ENCODE measurements at regions not wholly inside any gene's neighbourhood (a gene's known extent, or its start where the extent isn't known, plus 50 kb on each side); places are given as distances from the start of the nearest gene placed in this dataset.
"Not testable (repeated sequence)": the region's sequence is repeated elsewhere in the genome, so short reads cannot be mapped to it uniquely, and the experiment has no call there.

DNA sequence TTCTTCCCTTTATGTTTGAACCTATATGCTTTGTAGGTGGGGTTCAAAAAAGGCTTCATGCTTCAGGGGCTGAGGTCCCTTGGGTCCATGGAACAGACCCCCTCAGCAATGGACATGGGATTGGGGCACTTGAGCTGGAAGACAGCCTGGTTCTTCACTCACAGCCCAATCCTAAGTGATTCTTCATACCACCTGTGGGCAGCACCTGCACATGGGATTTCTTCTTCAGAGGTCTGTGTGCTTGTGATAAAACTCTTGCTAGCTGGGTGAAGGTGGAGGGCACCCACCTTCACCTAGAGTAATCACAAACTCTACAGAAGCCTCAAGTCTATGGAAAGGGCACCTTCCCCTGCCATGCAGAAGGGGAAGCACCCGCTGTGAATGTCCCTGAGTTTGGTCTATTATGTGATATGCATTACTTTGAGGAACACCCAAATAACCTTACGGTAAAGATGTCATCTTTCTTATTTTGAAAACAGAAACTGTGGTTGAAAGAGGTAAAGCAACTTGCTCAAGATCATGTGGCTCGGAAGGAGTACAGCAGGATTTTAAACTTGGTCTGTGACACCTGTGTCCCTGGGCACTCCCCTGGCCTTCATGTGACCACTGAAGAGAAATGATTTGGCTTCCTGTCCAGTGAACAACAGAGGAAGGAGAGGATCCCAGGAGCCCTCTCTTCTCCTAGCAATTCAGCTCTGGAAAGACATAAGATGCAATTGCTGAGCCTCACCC, 469.5 kb upstream of the ZMIZ1 start:
- Mint-ChIP-seq H3K36me3 (no peaks in the 10 kb centered on the region), H3K27me3 (peaks cover 10 to 48% (median 19%) of the 10 kb centered on the region in 3 donors), H3K4me3 (no peak overlapping the region), H3K9me3 (no peaks in the 10 kb centered on the region), H3K27ac (no peak overlapping the region), H3K4me1 (no peaks in the 10 kb centered on the region)
- no peak for ATAC-seq (ENCODE audit: low read depth in 2 of 2)
- no peak for DNase-seq

DNA sequence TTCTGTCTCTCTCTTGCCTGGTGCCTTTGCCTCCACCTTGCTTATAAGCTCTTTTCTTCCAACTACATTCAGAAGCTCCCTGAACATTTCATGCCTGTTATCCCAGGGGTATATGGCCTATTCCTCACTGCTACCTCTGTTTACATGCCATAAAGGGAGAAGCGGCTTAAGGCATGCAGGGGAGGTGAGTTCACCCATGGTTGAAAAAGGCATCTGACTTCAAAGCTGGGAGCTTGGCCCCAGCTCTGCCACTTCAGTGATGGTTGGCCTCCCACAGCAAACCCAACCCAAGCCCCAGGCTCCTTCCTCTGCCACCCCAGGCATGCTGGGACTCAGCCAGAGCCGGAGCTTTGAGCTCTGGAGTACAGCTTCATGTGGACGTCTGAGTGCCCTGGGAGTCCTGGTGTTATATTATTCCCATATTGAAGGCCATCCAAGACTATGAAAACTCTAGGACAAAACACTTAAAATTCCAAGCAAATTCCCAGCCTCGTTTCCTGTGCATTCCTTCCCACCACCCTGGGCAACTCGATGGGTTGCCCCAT, 468.6 kb upstream of the ZMIZ1 start:
- no peak overlapping the region for H3K27ac Mint-ChIP-seq
- H3K36me3 Mint-ChIP-seq = no peaks in the 10 kb centered on the region
- peaks cover 10 to 43% (median 25%) of the 10 kb centered on the region in 3 donors for H3K27me3 Mint-ChIP-seq
- no peak overlapping the region for H3K4me3 Mint-ChIP-seq
- no peaks in the 10 kb centered on the region for H3K4me1 Mint-ChIP-seq
- no peak for ATAC-seq (ENCODE audit: low read depth in 2 of 2)
- no peaks in the 10 kb centered on the region for H3K9me3 Mint-ChIP-seq
- no peak for DNase-seq

DNA sequence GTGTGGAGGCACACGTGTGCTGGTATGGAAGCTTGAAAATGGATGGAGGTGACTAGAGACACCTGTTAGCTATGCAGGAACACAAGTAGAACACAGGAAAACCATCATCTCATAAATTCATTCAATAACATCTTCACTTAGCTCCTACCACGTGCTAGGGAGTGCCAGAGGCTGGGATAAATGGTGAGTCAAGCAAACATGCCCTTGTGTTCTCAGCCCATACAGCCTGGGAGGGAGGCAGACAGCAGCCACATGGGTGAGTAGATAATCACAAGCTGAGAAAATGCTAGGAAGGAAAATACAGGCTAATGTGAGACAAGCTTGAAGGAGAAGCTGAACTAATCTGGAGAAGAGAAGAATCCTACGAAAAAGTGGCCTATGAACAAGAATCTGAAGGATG, 468.0 kb upstream of the ZMIZ1 start:
- Mint-ChIP-seq H3K36me3 (no peaks in the 10 kb centered on the region), H3K27me3 (peaks cover 10 to 37% (median 25%) of the 10 kb centered on the region in 3 donors), H3K4me3 (no peak overlapping the region), H3K4me1 (no peaks in the 10 kb centered on the region), H3K9me3 (no peaks in the 10 kb centered on the region), H3K27ac (peak overlapping the region in 1 of 6 donors; percentile 45)
- no peak for DNase-seq
- ATAC-seq (ENCODE audit: low read depth in 2 of 2) = no peak

DNA sequence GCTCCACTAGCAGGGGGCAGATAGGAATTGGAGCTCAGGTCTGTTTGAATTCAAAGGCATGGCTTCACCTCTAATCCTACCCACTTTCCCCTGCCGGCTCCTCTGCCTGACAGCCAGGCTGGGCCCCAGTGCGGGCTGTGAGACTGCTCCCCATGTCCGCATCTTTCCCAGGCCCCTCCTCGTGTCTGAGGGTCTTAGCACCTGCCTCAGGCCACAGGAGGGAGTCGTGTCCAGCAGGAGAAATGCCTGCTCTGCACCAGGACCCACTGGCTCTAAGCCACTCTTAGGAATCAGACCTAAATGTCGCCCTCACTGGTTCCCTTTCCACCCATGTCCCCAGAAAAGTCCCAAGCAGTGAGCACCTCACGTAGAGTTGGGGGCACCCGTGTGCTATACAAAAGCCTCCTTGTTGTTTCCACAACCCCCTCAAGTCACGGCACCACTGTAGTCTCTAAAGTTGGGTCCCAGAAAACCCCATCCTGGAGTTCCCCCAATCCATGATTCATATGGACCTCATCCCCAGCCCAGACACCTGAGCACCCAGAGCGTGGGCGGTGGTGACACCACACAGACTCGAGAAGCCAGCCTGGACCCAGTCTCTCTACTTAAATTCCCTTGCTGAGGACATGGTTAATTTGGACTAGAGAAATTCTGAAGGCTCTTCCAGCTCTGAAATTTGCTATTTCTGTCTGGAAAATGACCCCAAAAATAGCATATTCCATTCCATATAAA, 466.4 kb upstream of the ZMIZ1 start:
- Mint-ChIP-seq H3K36me3 (no peaks in the 10 kb centered on the region), H3K4me3 (no peak overlapping the region), H3K27ac (no peak overlapping the region), H3K4me1 (no peaks in the 10 kb centered on the region), H3K9me3 (peaks cover 0 to 4% (median 0%) of the 10 kb centered on the region in 7 donors), H3K27me3 (peaks cover 10 to 33% (median 25%) of the 10 kb centered on the region in 3 donors)
- DNase-seq (no peak), ATAC-seq (ENCODE audit: low read depth in 2 of 2) (no peak)

DNA sequence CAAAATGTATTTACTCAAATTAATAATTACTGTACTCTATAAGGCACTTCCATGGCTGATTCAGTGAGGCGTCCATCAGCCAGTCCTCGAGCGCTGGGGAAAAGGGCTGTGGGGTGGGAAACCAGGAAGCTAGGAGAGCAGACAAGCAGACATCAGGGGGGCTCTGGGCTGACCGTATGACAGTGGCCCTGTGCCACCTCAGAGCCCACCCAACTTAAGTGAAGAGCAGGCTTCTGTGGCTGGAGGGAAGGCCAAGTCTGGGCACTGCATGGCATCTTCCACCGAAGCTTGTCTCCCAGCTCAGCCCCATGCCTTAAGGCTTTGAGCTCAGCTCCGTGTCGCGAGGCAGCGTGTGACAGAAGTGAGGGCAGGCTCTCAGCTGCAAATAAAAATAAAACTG, 464.5 kb upstream of the ZMIZ1 start:
- ATAC-seq (ENCODE audit: low read depth in 2 of 2) (no peak), DNase-seq (no peak)
- Mint-ChIP-seq H3K27me3 (peaks cover 6 to 25% (median 14%) of the 10 kb centered on the region in 3 donors), H3K36me3 (no peaks in the 10 kb centered on the region), H3K4me1 (no peaks in the 10 kb centered on the region), H3K9me3 (peaks cover 0 to 15% (median 6%) of the 10 kb centered on the region in 7 donors), H3K4me3 (no peak overlapping the region), H3K27ac (no peak overlapping the region)

DNA sequence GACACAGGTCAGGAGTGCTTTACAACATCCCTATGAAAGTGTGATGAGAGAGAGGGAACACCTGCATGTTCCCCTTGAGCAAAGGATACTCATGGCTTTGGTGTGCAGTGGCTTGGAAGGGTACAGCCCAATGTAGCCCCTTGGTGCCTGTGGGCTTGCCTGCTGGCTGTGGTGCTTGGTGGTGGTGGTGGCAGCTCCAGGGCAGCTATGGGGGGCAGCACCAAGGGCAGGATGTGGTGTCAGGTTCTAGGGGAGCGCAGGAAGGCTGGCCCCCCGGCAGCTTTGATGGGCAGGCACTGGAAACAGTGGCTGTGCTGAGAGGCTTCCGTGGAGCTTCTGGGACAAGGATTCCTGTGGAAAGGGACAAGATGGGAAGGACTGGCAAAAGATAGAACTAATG, 464.0 kb upstream of the ZMIZ1 start:
- H3K9me3 Mint-ChIP-seq = peaks cover 0 to 19% (median 9%) of the 10 kb centered on the region in 7 donors
- ATAC-seq (ENCODE audit: low read depth in 2 of 2) (no peak), DNase-seq (no peak)
- no peak overlapping the region for H3K4me3 Mint-ChIP-seq
- H3K4me1 Mint-ChIP-seq = no peaks in the 10 kb centered on the region
- peaks cover 0 to 1% of the 10 kb centered on the region in 2 donors for H3K36me3 Mint-ChIP-seq
- no peak overlapping the region for H3K27ac Mint-ChIP-seq
- peaks cover 5 to 24% (median 14%) of the 10 kb centered on the region in 3 donors for H3K27me3 Mint-ChIP-seq

DNA sequence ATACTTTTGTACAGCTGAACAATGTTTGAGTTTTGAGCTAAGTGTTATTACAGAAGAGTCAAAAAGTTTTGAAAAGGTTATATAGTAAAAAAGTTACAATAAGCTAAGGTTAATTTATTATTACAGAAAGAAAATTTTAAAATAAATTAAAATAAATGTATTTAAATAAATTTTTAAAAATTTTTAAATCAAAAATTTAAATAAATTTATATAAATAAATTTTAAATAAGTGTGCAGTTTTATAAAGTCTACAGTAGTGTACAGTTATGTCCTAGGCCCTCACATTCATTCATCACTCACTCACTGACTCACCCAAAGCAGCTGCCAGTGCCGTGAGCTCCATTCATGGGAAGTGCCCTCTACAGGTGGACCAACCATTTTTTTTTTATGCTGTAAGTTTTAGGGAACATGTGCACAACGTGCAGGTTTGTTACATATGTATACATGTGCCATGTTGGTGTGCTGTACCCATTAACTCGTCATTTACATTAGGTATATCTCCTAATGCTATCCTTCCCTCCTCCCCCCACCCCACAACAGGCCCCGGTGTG, 462.9 kb upstream of the ZMIZ1 start:
- Mint-ChIP-seq H3K4me1 (no peaks in the 10 kb centered on the region), H3K9me3 (peaks cover 5 to 27% (median 18%) of the 10 kb centered on the region in 7 donors), H3K4me3 (no peak overlapping the region), H3K27ac (no peak overlapping the region), H3K36me3 (peaks cover 0 to 13% of the 10 kb centered on the region in 2 donors), H3K27me3 (peaks cover 3 to 24% (median 22%) of the 10 kb centered on the region in 3 donors)
- ATAC-seq (ENCODE audit: low read depth in 2 of 2) (no peak), DNase-seq (no peak)

DNA sequence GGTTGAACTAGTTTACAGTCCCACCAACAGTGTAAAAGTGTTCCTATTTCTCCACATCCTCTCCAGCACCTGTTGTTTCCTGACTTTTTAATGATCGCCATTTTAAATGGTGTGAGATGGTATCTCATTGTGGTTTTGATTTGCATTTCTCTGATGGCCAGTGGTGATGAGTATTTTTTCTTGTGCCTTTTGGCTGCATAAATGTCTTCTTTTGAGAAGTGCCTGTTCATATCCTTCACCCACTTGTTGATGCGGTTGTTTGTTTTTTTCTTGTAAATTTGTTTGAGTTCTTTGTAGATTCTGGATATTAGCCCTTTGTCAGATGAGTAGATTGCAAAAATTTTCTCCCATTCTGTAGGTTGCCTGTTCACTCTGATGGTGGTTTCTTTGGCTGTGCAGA, 462.0 kb upstream of the ZMIZ1 start:
- H3K4me3 Mint-ChIP-seq; H3K4me1 Mint-ChIP-seq; H3K27ac Mint-ChIP-seq; DNase-seq; ATAC-seq (ENCODE audit: low read depth in 2 of 2): not testable (repeated sequence)
- Mint-ChIP-seq H3K9me3 (peaks cover 5 to 27% (median 18%) of the 10 kb centered on the region in 7 donors), H3K36me3 (peaks cover 0 to 13% of the 10 kb centered on the region in 2 donors), H3K27me3 (peaks cover 0 to 23% (median 20%) of the 10 kb centered on the region in 3 donors)

DNA sequence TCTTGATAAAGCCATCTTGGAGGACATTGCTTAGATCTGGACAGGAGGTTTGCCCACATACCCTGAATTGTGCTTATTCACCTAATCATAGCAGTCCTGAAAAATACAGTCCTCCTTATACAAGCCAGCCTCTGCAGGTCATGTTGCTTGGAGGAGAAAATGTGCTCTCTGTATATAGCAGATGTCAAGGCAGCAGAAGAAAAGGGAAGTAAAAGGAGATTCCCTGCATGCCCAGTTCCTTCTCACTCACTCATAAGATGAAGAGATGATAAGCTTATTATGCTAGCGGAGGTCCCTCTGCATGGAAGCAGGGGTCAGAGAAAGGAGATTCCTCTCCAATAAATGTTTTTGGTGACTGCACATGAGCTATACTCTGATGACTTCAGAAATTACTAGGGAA, 458.8 kb upstream of the ZMIZ1 start:
- H3K27me3 Mint-ChIP-seq = peaks cover 0 to 39% (median 21%) of the 10 kb centered on the region in 3 donors
- H3K27ac Mint-ChIP-seq = no peak overlapping the region
- ATAC-seq (ENCODE audit: low read depth in 2 of 2) = no peak
- H3K9me3 Mint-ChIP-seq = peaks cover 5 to 27% (median 18%) of the 10 kb centered on the region in 7 donors
- no peak for DNase-seq
- no peaks in the 10 kb centered on the region for H3K4me1 Mint-ChIP-seq
- peaks cover 0 to 18% of the 10 kb centered on the region in 2 donors for H3K36me3 Mint-ChIP-seq
- no peak overlapping the region for H3K4me3 Mint-ChIP-seq

DNA sequence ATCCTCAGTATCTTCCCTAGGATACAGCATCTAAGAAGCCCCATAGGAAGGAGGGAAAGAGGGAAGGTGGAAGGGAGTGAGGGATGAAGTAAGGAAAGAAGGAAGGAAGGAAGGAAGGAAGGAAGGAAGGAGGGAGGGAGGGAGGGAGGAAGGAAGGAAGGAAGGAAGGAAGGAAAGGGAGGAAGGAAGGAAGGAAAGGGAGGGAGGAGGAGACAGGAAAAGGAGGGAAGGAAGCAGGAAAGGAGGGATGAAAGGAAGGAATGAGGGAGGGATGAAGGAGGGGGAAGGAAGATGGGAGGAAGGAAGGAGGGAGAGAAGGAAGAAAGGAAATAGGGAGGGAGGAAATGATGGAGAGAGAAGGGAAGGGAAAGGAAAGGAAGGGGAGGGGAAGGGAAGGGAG, 455.6 kb upstream of the ZMIZ1 start:
- no peak for ATAC-seq (ENCODE audit: low read depth in 2 of 2)
- Mint-ChIP-seq H3K27ac (peak overlapping the region in 1 of 6 donors; percentile 64), H3K27me3 (peaks cover 15 to 59% (median 40%) of the 10 kb centered on the region in 3 donors), H3K9me3 (peaks cover 5 to 24% (median 13%) of the 10 kb centered on the region in 7 donors), H3K36me3 (peaks cover 0 to 18% of the 10 kb centered on the region in 2 donors), H3K4me1 (no peaks in the 10 kb centered on the region), H3K4me3 (no peak overlapping the region)
- no peak for DNase-seq

DNA sequence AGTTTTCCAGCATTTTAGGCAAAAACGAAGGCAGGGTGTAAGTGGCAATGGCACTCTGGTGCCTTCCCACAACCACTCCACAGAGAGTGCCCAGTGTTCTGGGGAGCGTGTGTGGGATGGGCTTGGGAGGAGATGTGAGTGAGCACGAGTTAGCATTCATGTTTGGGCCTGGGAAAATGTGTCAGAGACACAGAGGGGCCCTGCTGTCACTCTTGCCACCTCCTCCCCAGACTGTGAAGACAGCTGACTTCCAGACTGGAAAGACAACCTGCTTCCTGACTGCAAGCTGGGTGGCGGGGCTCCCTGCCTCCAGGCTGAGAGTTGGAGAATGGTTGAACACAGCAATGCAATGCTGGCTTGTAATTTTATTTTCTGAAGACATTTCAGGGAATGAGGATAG, 454.5 kb upstream of the ZMIZ1 start:
- H3K9me3 Mint-ChIP-seq = peaks cover 5 to 13% (median 7%) of the 10 kb centered on the region in 7 donors
- no peak for DNase-seq

DNA sequence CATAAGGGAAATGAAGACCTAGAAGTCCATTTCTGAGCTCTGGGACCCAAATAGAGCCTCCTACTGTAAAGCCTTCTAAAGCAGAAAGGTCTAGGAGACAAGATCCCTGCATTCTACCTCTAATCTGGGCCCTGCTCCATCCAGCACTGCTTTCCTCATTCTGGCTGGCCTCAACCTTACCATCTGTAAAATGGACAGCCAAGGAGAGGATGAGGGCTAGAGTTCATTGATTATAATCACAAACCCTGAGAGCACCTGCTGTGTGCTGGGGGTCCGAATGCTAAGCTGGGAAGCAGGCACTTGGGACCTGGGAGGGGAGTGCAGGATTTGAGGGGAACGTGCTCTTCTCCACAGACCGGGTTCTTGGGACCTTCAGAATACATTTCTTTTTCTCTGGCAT, 454.0 kb upstream of the ZMIZ1 start:
- Mint-ChIP-seq H3K36me3 (peaks cover 0 to 16% of the 10 kb centered on the region in 2 donors), H3K4me3 (no peak overlapping the region), H3K9me3 (peaks cover 3 to 9% (median 5%) of the 10 kb centered on the region in 7 donors), H3K4me1 (no peaks in the 10 kb centered on the region), H3K27me3 (peaks cover 15 to 60% (median 40%) of the 10 kb centered on the region in 3 donors), H3K27ac (no peak overlapping the region)
- ATAC-seq (ENCODE audit: low read depth in 2 of 2) (no peak), DNase-seq (no peak)

More for the DNA sequence above, 454.5 kb upstream of the ZMIZ1 start:
- peaks cover 15 to 59% (median 40%) of the 10 kb centered on the region in 3 donors for H3K27me3 Mint-ChIP-seq
- no peak overlapping the region for H3K4me3 Mint-ChIP-seq
- no peak for ATAC-seq (ENCODE audit: low read depth in 2 of 2)
- H3K36me3 Mint-ChIP-seq = peaks cover 0 to 18% of the 10 kb centered on the region in 2 donors
- no peak overlapping the region for H3K27ac Mint-ChIP-seq
- no peaks in the 10 kb centered on the region for H3K4me1 Mint-ChIP-seq

DNA sequence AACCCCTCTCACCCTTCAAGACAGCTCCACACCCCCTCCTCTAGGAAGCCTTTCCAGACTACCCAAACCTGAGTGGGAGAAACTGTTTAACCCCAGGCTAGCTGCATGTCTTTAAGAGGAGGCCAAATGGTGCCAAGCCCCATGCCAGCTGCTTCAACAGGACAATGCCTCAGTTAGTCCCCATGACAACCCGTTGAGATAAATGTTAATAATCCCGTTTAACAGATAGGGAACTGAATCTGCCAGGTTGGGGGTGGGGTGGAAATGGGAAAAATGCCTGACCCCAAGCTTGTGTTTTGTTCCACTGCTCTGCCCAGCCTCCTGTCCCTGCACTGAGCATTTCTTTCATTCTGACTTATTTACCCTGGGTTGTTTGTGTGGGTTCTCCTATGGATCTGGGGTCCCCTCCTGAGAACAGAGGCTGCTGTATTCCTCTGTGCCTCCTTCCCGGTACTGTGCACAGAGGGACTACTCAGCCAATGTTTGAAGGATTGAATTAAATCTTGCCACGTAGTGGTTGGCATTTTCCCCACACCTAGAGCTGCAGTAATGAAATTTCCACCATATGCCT, 452.6 kb upstream of the ZMIZ1 start:
- peaks cover 0 to 2% (median 0%) of the 10 kb centered on the region in 7 donors for H3K9me3 Mint-ChIP-seq
- H3K4me1 Mint-ChIP-seq = no peaks in the 10 kb centered on the region
- no peak for DNase-seq
- no peak overlapping the region for H3K4me3 Mint-ChIP-seq
- H3K36me3 Mint-ChIP-seq = peaks cover 0 to 5% of the 10 kb centered on the region in 2 donors
- H3K27me3 Mint-ChIP-seq = peaks cover 25 to 60% (median 32%) of the 10 kb centered on the region in 3 donors
- no peak overlapping the region for H3K27ac Mint-ChIP-seq
- no peak for ATAC-seq (ENCODE audit: low read depth in 2 of 2)

All from naive B cell (primary cell).